DMS 273 (cell line): ENCODE measurements at regions not wholly inside any gene's neighbourhood (a gene's known extent, or its start where the extent isn't known, plus 50 kb on each side); places are given as distances from the start of the nearest gene placed in this dataset.
"Not testable (repeated sequence)": the region's sequence is repeated elsewhere in the genome, so short reads cannot be mapped to it uniquely, and the experiment has no call there.

Source experiments
- DNase-seq: peaks from one replicate; lab custom pipeline; 2025; ENCODE audit not compliant: unreplicated experiment; lab: John Stamatoyannopoulos, UW

DNA sequence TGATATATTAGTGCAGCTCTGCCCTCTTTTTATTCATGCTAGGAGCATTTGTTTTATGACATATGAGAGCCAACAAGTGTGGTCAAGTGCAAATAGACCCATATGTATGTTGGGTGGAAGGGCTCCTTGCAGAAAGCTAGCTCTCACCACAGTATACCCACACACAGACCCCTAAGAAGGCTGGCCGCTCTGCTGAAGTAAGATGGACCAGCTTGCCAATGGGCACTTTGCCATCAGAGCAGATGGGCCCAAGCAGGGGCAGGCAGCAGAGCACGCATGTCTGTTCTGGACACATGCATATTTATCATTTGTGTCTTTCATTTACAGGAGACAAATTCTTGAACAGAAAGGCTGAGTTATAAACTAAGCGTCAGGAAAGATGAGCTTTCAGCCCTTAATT, 187.5 kb upstream of the DTNA start:
- peak; percentile 76 for DNase-seq

- no peak for DNase-seq
These were observed 184.9 kb upstream of the DTNA start for GRCh38 chr18:34525244-34525643.

DNA sequence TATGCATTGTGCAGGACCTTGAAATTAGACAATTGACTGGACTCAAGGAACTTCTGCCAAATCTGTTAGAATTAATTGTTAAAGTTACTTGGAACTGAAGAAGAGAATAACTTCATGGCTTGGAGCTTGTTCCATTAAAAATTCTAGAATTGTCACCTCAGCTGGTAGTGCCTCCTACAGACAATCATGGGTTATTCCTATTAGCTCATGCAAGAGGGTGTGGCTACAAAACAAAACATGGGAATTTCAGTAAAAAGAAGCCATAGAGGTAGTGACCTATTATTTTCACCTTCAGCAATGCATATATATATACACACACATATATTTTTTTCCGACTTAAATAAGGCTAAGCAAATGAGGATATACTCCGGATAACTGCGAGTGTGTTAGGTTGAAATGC, 181.9 kb upstream of the DTNA start:
- no peak for DNase-seq

GRCh38 chr18:34529358-34530335, 180.5 kb upstream of the DTNA start:
- no peak for DNase-seq

GRCh38 chr18:34531110-34531509, 179.0 kb upstream of the DTNA start:
- no peak for DNase-seq

DNA sequence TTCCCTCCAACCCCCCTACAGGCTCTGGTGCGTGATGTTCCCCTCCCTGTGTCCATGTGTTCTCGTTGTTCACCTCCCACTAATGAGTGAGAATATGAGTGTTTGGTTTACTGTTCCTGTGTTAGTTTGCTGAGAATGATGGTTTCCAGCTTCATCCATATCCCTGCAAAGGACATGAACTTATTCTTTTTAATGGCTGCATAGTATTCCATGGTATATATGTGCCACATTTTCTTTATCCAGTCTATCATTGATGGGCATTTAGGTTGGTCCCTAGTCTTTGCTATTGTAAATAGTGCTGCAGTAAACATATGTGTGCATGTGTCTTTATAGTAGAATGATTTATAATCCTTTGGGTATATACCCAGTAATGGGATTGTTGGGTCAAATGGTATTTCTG, 175.5 kb upstream of the DTNA start:
- not testable (repeated sequence) for DNase-seq

DNA sequence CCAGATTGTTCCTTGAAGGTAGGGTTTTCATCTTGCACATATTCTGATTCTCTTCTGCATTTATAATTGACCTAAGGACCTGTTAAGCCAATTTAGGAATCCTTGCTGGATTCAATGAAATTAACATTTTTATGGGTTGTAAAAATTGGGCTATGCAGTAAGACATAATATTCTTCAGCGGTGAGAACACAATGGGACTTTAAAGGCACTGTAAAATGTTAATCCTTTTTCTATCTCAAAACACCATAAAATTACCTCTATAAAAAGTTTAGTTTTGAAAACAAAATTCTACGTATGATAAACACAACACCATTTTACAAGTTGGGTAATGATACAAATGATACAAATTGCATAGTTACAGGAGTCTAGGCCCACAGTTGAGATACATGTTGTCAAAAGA, 169.2 kb upstream of the DTNA start:
- DNase-seq: no peak

- no peak for DNase-seq
These were observed 167.5 kb upstream of the DTNA start for GRCh38 chr18:34542625-34543024.

DNA sequence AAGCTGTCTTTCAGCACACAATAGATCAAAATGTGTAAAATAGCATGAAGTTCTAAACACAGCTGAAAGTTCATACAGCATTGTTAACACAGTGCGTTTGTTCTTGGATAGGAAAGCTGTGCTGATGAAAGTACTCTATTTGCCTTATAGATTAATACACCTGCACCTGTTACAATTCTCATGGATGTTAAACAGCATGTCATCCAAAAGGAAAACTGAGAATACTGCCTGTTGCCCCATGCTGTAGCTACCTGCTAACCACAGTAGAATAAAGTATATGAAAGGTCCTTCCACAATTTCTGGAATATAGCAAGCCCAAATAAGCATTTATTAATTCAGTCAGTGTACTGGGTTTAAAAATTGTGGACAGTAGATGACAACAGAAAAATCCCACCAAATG, 166.7 kb upstream of the DTNA start:
- DNase-seq: no peak

GRCh38 chr18:34543945-34544344, 166.2 kb upstream of the DTNA start:
- no peak for DNase-seq

GRCh38 chr18:34544930-34545329, 165.2 kb upstream of the DTNA start:
- DNase-seq: no peak

- DNase-seq: no peak
These were observed 161.8 kb upstream of the DTNA start for GRCh38 chr18:34548120-34548972.

DNA sequence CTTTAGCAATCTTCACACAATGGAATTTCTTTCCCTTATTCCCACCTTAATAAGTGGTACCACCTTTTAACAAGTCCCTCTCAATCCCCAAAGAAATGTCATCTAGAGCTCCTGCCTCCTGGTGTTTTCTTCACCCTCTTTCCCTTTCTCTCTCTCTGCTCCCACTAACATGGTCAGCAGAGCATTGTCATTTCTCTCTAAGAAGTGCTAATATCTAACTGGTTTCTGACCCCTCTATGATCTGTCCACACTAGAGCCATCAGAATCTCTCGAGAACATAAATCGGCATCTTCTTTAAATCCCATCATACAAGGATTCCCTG, 161.2 kb upstream of the DTNA start:
- DNase-seq: no peak

DNA sequence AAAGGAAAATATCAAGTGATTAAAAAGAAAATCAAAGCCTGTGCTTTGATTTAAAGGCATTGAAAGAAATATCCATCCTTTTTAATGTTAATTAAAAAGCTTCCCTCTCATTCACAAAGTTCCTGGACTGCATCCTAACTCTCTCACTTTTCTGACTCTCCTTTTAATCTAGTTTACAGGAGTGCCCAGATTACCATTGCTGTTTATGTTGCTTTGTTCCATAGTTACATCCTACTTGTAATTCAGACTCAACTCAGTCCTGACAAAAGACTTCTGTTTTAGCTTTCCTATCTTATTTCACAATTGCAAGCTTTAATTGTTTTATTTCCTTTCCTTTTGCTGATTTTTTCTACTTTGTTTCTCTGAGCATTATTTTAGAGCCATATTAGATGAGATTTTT, 160.7 kb upstream of the DTNA start:
- DNase-seq: no peak

GRCh38 chr18:34550156-34550555, 159.9 kb upstream of the DTNA start:
- no peak for DNase-seq

GRCh38 chr18:34550902-34551301, 159.2 kb upstream of the DTNA start:
- no peak for DNase-seq

GRCh38 chr18:34551824-34552223, 158.3 kb upstream of the DTNA start:
- DNase-seq: no peak

DNA sequence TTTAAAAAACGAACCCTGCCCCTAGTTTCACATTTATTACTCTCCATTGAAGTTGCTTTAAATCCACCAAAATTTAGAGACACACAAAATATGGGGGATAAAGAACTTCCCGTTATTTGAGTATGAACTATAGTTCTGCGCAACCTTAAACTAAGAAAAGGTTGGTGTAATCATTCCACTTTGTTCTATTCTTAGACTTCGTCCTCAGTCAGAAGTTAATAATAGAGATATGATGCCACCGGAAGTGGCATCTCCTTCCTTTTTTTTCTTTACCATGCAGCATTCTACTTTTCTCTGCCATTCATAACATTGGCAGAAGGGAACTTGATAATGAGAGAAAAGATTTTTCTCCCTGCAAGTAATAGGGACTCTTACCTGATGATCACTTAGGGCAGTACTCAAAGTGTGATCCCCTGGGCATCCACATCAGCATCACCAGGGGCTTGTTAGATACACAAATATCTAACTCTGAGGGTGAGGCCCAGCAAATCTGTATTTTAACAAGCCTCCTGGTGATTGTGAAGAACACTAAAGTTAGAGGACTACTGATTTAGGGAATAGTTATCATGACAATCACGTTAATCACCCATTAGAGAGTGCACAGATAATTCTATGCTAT, 147.7 kb upstream of the DTNA start:
- DNase-seq: no peak

- no peak for DNase-seq
These were observed 142.2 kb upstream of the DTNA start for GRCh38 chr18:34567857-34568256.

DNA sequence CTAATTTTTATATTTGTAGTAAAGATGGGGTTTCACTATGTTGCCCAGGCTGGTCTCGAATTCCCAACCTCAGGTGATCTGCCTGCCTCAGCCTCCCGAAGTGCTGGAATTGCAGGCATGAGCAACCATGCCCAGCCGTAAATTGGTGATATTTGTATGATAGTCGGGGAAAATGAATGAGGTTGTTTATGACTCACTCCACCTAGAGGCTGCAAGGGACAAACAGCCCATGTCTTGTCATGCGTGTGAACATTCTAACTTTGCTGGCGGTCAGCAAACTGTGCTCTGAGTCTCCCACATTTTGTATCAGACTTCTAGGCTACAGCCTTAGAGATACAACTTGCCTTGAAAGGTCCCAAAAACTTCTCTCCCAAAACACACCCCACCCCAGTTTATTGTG, 133.5 kb upstream of the DTNA start:
- DNase-seq: no peak

GRCh38 chr18:34583895-34584294, 126.2 kb upstream of the DTNA start:
- no peak for DNase-seq

DNA sequence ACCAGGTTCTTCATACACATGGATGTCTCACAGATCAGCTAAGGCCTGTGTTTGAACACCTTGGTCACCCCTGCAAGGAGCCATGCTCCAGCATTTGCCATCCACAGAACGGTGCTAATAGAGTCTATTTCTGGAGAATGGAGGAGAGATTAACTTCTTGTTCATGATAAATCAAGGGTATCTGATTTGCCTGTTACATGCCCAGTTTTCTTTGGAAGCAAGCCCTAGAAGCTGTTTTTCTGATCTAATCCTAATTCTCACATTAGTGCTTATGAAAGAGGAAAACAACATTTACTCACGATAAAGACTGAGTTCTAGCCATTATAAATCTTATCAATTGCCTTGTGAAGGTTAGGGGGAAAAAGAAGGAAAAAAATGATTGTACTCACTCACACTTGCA, 119.6 kb upstream of the DTNA start:
- no peak for DNase-seq
